Breast epithelium (tissue), 3 donors: ENCODE measurements at regions not wholly inside any gene's neighbourhood (a gene's known extent, or its start where the extent isn't known, plus 50 kb on each side); places are given as distances from the start of the nearest gene placed in this dataset.

ENCODE experiments used
- POLR2A ChIP-seq: fragments of 450-650 bp; IDR thresholded peaks from one replicate; pipeline ENCODE4 v1.6.1; 2016; ENCODE audit warnings: antibody characterized with exemption, mild to moderate bottlenecking, moderate library complexity
- POLR2AphosphoS5 ChIP-seq, 3 donors: sonication (generic); formaldehyde crosslinking; IDR thresholded peaks; one replicate each; pipeline ENCODE4 v1.6.1; 2017; ENCODE audit warnings: antibody characterized with exemption in 3 of 3
- TF ChIP-seq, protein P1 (sequence below), 3 donors: fragments of 450-650 bp; IDR thresholded peaks; one replicate each; pipeline ENCODE4 v1.5.1; 2016 to 2017; ENCODE audit warnings: antibody characterized with exemption in 3 of 3, mild to moderate bottlenecking in 3 of 3, moderate library complexity in 3 of 3

GRCh38 chr7:84813376-84813775 lies 373.5 kb downstream of the SEMA3D start:
- TF ChIP-seq, protein P1, sequence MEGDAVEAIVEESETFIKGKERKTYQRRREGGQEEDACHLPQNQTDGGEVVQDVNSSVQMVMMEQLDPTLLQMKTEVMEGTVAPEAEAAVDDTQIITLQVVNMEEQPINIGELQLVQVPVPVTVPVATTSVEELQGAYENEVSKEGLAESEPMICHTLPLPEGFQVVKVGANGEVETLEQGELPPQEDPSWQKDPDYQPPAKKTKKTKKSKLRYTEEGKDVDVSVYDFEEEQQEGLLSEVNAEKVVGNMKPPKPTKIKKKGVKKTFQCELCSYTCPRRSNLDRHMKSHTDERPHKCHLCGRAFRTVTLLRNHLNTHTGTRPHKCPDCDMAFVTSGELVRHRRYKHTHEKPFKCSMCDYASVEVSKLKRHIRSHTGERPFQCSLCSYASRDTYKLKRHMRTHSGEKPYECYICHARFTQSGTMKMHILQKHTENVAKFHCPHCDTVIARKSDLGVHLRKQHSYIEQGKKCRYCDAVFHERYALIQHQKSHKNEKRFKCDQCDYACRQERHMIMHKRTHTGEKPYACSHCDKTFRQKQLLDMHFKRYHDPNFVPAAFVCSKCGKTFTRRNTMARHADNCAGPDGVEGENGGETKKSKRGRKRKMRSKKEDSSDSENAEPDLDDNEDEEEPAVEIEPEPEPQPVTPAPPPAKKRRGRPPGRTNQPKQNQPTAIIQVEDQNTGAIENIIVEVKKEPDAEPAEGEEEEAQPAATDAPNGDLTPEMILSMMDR (IDR thresholded peaks at IDR 0.05): no peak
- TF ChIP-seq POLR2A (no peak), POLR2AphosphoS5 (IDR thresholded peaks at IDR 0.05) (no peak)
